EH (cell line): ENCODE measurements at regions not wholly inside any gene's neighbourhood (a gene's known extent, or its start where the extent isn't known, plus 50 kb on each side); places are given as distances from the start of the nearest gene placed in this dataset.
"Not testable (repeated sequence)": the region's sequence is repeated elsewhere in the genome, so short reads cannot be mapped to it uniquely, and the experiment has no call there.

Experiments used
- DNase-seq: peaks from one replicate; pipeline ENCODE4 v3.0.0-alpha.2; 2015; ENCODE audit warnings: low read depth

GRCh38 chr19:31529121-31529520, 179.9 kb upstream of the TSHZ3 start:
- no peak for DNase-seq

GRCh38 chr19:31530781-31531180, 181.5 kb upstream of the TSHZ3 start:
- no peak for DNase-seq

GRCh38 chr19:31531326-31531725, 182.1 kb upstream of the TSHZ3 start:
- DNase-seq, result no peak

GRCh38 chr19:31532034-31532433, 182.8 kb upstream of the TSHZ3 start:
- DNase-seq, result no peak

- DNase-seq, result no peak
Measured at GRCh38 chr19:31533114-31533513, 183.9 kb upstream of the TSHZ3 start.

- DNase-seq, result no peak
Measured at GRCh38 chr19:31534231-31534630, 185.0 kb upstream of the TSHZ3 start.

GRCh38 chr19:31534786-31535657, 185.8 kb upstream of the TSHZ3 start:
- DNase-seq, result no peak

- DNase-seq, result no peak
Measured at GRCh38 chr19:31535691-31536460, 186.6 kb upstream of the TSHZ3 start.

- DNase-seq, result no peak
Measured at GRCh38 chr19:31537136-31537535, 187.9 kb upstream of the TSHZ3 start.

GRCh38 chr19:31537902-31538301, 188.7 kb upstream of the TSHZ3 start:
- DNase-seq, result not testable (repeated sequence)

- DNase-seq, result no peak
Measured at GRCh38 chr19:31538879-31539278, 189.6 kb upstream of the TSHZ3 start.

GRCh38 chr19:31539386-31539785, 190.2 kb upstream of the TSHZ3 start:
- DNase-seq, result no peak

GRCh38 chr19:31541396-31541795, 192.2 kb upstream of the TSHZ3 start:
- no peak for DNase-seq

- no peak for DNase-seq
Measured at GRCh38 chr19:31543456-31543855, 194.2 kb upstream of the TSHZ3 start.

- no peak for DNase-seq
Measured at GRCh38 chr19:31545777-31546176, 196.5 kb upstream of the TSHZ3 start.

GRCh38 chr19:31546205-31546960, 197.1 kb upstream of the TSHZ3 start:
- no peak for DNase-seq

GRCh38 chr19:31548941-31549340, 199.7 kb upstream of the TSHZ3 start:
- DNase-seq, result peak; percentile 34

GRCh38 chr19:31553112-31553845, 204.0 kb upstream of the TSHZ3 start:
- no peak for DNase-seq

GRCh38 chr19:31553846-31554215, 204.6 kb upstream of the TSHZ3 start:
- no peak for DNase-seq

- no peak for DNase-seq
Measured at GRCh38 chr19:31554360-31554759, 205.1 kb upstream of the TSHZ3 start.

- DNase-seq, result no peak
Measured at GRCh38 chr19:31555634-31556215, 206.5 kb upstream of the TSHZ3 start.

GRCh38 chr19:31559494-31559893, 210.3 kb upstream of the TSHZ3 start:
- DNase-seq, result no peak
